ENCODE measurements at regions not wholly inside any gene's neighbourhood (a gene's known extent, or its start where the extent isn't known, plus 50 kb on each side); places are given as distances from the start of the nearest gene placed in this dataset.

- peak; percentile 68 for DNase-seq
Observed at GRCh38 chr9:108496846-108497245, 358.9 kb downstream of the ACTL7B start.

DNA sequence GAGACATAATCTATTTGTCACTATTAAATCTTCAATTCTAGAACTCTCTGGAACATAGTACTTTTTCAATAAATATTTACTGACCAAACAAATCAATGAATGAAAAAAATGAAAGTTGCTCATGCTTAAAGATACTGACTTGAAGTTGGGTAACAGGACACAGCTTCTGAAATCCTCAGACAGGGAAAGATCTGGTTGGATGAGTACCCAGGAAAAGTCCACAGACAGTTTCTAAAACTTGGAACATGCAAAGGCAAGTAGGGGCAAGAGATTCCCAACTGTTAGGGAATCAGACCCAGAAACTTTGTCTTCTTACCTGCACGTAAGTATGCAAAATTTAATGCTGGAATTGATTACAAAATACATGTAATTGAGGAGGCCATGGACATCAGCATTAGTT is 366.2 kb downstream of the ACTL7B start:
- DNase-seq = no peak

DNA sequence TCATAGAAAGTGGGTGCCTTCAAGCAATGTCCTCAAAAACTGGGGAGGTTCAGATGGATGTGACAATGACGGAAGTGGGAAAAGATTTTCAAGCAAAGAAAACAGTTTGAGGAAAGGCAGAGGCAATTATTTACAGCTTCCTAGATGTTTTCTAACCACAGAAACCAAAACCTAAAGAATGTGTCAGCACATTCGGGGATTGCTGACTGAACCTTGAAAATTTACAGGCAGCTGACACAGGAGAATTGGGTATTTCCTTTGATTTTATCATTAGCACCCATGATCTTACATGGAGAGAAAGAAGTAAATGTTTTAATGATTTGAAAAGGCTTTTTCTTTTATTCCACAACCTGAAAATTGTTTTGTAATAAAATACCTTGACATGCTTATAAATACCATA is 369.0 kb downstream of the ACTL7B start:
- peak; percentile 12 for DNase-seq

DNA sequence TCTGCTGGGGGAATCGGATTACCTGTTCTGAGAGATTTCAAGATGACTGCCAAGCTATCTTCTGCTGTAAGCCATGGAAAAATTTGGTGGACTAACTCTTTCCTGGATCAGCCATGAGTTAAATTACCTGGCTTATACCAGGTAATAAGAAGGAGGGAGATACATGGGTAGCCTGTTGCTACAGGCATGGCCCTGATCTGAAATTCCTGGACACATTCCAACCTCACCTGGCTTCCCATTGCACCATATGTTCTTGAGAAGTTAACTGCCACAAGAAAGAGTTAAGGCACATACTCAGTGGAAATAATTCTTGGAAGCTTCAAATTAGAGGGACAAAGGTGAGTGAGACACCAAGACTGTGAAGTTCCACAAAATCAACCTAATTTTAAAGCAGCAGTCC is 371.3 kb downstream of the ACTL7B start:
- peak; percentile 3 for DNase-seq

DNA sequence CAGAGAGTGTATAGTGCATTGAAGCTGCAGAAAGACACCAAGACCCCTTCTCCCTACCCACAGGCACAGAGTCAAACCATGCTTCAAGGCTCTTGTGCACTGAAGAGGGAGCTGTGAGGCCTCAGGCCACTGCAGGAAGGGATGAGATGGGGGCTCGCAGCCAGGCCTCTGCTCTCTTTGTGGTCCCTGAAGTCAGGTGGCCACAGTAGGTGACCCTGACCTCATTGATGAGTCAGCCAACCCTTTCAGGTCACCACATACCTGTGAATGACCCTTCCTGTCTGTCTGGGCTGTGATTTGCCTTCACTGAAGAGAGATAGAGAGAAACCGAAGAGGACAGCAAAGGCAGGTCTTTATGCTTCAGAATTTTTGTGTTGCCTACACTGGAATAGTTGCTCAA is 372.1 kb downstream of the ACTL7B start:
- DNase-seq = no peak

- no peak for DNase-seq
Observed at GRCh38 chr9:108479989-108480652, 375.7 kb downstream of the ACTL7B start.

DNA sequence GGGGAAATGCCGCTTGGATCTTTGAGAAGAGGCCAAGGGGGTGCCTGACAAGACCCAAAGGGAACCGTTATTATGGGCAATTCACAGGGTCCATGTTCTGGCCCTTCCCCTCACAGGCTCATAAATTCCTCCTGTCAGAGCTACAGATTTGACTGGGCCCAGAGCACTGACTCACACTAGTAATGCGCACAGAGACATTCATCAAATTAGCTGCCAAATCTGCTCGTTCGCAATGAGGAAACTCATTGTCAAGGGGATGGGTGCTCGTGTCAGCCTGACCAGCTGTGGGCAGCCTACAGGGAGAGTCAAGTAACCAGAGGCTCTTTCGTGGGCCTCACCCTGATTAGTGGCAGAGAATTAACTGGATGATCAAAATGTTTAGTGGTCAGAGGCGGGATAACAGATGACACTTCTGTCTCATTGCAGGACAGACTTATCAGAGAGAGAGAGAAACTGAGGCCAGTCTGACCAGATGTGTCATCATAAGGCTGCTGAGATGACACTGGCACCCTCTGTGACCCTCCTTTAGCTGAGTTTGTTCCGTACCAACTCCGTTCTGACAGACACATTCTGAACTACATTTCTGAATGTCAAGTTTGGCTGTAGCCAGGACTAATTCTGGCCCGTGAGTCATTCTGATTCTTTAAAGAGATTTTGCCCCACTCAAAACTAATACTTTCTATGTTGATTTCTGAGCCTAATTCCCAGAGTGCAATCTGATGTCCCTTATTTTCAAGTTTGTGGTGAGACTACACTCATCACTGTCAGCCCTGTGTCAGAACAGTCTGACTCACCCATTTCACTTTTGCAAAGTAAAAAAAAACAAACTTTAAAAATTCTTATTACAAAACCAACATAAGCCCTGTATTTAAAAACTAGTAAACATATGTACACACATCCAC is 377.1 kb downstream of the ACTL7B start:
- DNase-seq = no peak

- no peak for DNase-seq
Observed at GRCh38 chr9:108477529-108478006, 378.2 kb downstream of the ACTL7B start.

DNA sequence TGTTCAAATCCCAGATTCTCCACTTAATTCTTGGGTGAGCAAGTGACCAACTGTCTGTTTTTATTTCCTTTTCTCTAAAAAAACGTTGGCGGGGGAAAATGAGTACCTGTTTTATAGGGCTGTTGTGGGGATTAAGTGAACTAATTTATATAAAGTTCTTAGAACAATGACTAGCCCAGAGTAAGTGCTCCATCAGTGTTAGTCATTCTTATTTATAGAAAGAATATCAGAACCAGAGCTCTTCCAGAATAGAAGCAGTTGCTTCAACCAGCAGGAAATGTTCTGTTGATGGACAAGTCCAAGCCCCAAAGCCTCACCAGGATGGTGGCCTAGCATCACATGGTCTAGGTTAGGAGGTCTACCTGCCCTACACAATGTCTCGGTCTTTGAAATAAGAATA is 379.2 kb downstream of the ACTL7B start:
- DNase-seq = no peak

GRCh38 chr9:108475813-108476212 is 380.0 kb downstream of the ACTL7B start:
- no peak for DNase-seq

GRCh38 chr9:108474356-108474755 is 381.4 kb downstream of the ACTL7B start:
- no peak for DNase-seq

DNA sequence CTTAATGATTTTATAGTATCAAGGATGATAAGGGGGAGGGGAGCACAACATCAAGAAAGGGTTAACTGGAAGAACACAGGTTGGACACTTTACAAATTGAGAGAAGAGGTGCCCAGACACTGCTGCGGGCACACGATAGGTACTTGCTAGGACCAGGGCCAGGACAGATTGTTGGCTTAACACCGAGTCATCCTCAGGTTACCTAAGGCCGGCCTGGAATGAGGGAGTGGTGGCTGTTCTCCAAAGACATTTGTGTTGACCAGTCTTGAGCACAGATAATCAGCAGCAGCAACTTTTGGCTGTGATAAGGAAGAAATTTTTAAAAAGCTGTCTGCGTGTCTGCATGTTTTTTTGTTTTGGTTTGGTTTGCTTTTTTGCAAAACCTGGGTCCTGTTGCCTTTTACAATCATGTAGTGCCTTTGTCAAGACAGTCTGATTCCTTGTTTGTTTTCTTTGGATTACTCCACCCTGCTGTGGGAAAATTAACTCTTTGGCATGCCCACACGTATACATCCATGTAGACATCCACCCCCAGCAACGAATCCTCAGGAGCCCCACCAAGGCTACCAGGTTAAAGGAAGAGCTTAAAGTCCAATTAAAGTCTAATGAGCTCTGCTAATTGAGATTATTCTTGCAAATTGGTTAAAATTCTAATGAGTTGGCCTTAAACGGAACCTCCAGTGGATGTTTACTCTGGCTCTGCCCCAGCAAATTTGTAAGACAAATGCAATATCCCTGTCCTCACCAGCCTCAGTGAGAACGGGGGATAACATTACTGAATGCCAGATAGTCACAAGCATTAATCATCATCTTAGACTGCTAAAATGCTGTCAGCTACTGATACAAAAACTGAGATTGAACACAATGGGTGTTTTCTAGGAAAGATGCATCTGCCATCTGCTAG is 382.3 kb downstream of the ACTL7B start:
- no peak for DNase-seq

- DNase-seq = no peak
Observed at GRCh38 chr9:108469654-108470053, 386.1 kb downstream of the ACTL7B start.

DNA sequence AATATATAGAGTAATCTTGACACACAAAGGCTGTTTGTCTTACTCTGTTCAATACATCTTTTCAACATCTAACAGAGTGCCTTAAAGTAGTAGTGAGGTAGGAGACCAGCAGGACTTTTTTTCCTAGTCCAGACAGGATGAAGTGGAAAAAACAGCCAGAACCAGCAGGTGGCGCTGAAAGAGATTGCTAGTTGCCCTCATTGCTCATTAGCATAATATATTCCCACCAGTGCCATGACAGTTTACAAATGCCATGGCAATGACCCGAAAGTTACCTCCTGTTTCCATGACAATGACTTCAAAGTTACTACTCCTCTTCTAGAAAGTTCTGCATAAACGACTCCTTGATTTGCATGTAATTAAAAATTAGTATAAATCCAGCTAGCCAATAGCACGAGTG is 387.4 kb downstream of the ACTL7B start:
- no peak for DNase-seq

DNA sequence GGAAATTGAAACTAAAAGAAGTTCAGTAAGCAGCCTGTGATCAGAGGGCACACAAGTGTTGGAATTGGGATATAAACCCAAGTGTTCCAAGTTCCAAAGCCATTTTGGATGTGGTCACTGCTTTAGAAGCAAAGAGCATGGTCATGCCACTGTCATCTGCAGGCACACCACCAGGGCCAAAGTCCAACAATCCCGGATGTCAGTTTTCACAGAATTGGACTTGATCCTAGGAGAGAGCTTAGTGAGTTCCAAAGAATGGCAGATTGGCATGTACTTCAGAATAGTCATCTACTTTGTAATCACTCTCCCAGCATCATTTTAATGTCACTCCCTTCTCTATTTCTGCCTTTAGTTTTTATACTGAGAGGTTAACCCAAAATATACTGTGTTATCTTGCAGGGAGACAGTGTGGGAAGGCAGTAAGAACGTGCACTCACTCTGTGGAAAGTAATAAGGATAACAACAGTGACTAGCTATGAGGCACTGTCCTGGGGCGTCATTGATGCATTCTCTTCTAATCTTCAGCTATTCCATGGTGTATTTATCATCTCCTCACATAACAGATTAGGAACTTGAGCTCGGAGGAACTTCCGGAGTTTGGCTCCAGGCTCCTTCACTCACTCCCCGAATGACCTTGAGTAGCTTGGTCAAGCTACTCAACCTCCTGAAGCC is 388.0 kb downstream of the ACTL7B start:
- no peak for DNase-seq

DNA sequence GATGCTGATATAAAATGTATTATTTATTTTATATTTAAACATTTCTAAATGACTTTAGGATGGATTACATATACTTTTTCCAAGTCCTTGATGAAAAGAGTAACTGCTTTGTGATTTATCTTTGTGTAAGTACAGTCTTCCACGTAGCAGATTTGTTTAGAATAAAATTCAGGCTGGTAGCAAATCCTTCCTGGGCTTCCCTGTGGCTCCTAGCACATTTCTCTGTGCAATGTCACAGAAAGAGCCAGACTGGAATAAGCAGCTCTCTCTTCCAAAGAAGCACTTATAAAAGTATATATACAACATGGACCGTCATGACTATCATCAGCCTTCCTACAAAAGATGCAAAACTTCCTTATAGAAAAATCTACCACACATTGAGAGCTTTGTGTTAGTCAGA is 388.6 kb downstream of the ACTL7B start:
- DNase-seq = no peak

DNA sequence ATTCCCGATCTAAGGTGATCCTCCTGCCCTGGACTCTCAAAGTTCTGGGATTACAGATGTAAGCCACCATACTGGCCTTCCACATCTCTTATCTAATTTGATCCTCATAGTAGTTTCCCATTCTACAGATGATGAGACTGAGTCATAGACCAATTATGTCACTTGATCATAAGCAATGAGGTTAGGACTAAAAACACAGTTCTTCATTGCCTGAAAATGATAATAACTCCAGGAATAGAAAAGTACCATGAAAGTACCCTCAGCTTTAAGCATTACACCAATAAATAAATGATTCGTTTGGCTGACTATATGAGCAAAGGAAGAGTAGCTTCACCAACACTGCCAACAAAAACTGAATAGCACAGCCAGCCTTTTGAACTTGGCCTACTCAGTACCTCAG is 389.5 kb downstream of the ACTL7B start:
- DNase-seq = no peak

DNA sequence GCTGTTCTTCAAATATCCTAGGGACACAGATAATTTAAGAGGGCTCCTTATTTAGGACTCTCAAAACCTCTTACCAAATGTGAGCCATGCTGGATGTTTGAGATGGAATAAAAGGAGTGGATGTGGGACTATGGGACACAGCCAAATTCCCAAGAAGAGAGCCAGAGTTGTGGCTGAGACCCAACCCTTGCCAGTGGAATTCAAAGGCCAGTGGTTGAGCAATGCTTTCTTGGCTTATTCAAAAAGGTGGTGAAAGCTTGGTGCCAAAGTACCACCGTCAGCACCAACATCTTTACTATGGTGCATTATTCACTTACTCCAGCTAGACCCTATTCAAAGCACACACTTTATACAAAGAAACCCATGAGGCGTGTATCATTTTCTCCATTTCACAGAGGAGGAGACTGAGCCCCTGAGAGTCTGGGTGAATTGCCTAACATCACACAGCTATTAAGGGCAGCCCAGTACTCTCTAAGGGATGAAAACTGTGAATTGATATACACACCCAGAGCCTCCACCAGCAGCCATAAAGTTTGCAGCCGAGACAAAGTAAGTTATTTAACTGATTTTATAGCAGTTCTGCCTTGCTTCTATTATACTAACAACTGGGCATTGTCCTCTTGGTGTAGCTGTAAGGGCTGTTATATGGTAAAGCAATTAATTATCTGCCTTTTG is 391.7 kb downstream of the ACTL7B start:
- no peak for DNase-seq

- no peak for DNase-seq
Observed at GRCh38 chr9:108456903-108457302, 398.9 kb downstream of the ACTL7B start.

- DNase-seq = peak; percentile 41
Observed at GRCh38 chr9:108445431-108446071, 410.2 kb downstream of the ACTL7B start.
